ENCODE measurements at regions not wholly inside any gene's neighbourhood (a gene's known extent, or its start where the extent isn't known, plus 50 kb on each side); places are given as distances from the start of the nearest gene placed in this dataset.

DNA sequence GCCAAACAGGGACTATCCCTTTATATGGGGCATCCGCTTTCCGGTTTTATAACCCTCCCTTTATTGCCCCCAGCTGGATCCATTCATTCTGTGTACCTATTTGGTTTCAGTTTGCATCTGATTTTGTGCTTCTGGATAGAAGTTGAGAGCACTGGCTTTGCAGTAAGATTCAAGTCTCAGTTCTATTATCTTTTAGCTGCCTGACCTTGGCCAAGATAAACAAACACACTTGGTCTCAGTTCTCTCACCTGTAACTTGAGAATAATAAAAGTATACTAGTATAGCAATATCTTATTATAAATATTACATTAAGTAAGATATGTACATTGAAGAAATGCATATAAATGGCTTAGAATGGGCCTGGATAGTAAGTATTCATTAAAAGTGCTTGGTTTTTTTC is 182.4 kb upstream of the TSHZ2 start:
- ChIA-PET POLR2A (ENCODE audit: unreplicated experiment) (no interaction called here), CTCF (no interaction called here)
- intact Hi-C loops (cut with micrococcal nuclease; ENCODE audit: unreplicated experiment), result no loop called here

DNA sequence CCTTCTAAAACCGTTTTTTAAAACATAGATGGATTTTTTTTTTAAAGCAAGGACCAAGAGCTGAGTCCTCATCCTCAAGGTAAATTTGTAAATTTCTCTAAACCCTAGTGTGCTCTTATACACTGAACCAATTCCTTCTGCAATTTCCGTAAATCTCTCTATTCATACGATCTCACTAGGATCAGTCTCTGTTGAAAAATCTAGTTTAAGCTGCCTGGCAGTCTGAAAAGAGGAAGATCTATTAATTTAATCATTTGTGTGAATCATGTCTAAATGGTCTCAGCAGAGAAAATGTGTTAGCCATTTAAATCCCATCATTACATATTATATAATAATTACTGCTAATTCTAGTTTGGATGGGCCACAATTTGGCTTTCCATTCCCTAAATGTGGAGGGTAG is 184.2 kb upstream of the TSHZ2 start:
- H3K9me2 ChIP-seq (ENCODE audit: insufficient read depth), result no peaks in the 10 kb centered on the region
- no peak overlapping the region for H3K4me2 ChIP-seq
- H3K79me2 ChIP-seq (ENCODE audit: low read depth), result no peaks in the 10 kb centered on the region
- intact Hi-C loops (cut with micrococcal nuclease; ENCODE audit: unreplicated experiment), result no loop called here
- H3F3A ChIP-seq (ENCODE audit: insufficient read depth, low read depth), result no peaks in the 10 kb centered on the region
- no peaks in the 10 kb centered on the region for H3K36me3 ChIP-seq (ENCODE audit: low read depth)
- POLR2A ChIA-PET (ENCODE audit: unreplicated experiment), result no interaction called here
- no peaks in the 10 kb centered on the region for H3K9me3 ChIP-seq (ENCODE audit: insufficient read depth, low read depth)
- no peak overlapping the region for H3K4me3 ChIP-seq
- BruUV-seq (replicated peaks), result no TSS peak
- TF ChIP-seq, protein P1, sequence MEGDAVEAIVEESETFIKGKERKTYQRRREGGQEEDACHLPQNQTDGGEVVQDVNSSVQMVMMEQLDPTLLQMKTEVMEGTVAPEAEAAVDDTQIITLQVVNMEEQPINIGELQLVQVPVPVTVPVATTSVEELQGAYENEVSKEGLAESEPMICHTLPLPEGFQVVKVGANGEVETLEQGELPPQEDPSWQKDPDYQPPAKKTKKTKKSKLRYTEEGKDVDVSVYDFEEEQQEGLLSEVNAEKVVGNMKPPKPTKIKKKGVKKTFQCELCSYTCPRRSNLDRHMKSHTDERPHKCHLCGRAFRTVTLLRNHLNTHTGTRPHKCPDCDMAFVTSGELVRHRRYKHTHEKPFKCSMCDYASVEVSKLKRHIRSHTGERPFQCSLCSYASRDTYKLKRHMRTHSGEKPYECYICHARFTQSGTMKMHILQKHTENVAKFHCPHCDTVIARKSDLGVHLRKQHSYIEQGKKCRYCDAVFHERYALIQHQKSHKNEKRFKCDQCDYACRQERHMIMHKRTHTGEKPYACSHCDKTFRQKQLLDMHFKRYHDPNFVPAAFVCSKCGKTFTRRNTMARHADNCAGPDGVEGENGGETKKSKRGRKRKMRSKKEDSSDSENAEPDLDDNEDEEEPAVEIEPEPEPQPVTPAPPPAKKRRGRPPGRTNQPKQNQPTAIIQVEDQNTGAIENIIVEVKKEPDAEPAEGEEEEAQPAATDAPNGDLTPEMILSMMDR (conservative IDR thresholded peaks at IDR 0.05), result no peak
- no peak for TF ChIP-seq EZH2 (IDR thresholded peaks at IDR 0.05; ENCODE audit: low read depth)
- CTCF ChIA-PET, result no interaction called here
- DNase-seq, result no peak
- H2AFZ ChIP-seq, result no peak overlapping the region
- peaks cover 34% of the 10 kb centered on the region; the same call in 1 of the 2 replicates for H3K27me3 ChIP-seq (ENCODE audit: insufficient read depth, low read depth)
- H4K20me1 ChIP-seq (ENCODE audit: insufficient read depth), result peaks cover 5% of the 10 kb centered on the region; the same call in 1 of the 2 replicates
- H3K27ac ChIP-seq, result no peak overlapping the region
- H3K4me1 ChIP-seq (replicated peaks; ENCODE audit: insufficient read depth), result no peaks in the 10 kb centered on the region

More for the DNA sequence above, 182.4 kb upstream of the TSHZ2 start:
- no peaks in the 10 kb centered on the region for H3F3A ChIP-seq (ENCODE audit: insufficient read depth, low read depth)
- no peaks in the 10 kb centered on the region for H3K79me2 ChIP-seq (ENCODE audit: low read depth)
- DNase-seq, result no peak
- H3K9me3 ChIP-seq (ENCODE audit: insufficient read depth, low read depth), result no peaks in the 10 kb centered on the region
- H3K27me3 ChIP-seq (ENCODE audit: insufficient read depth, low read depth), result peaks cover 48% of the 10 kb centered on the region; the same call in 1 of the 2 replicates
- no peaks in the 10 kb centered on the region for H3K4me1 ChIP-seq (replicated peaks; ENCODE audit: insufficient read depth)
- H3K27ac ChIP-seq, result no peak overlapping the region
- no peaks in the 10 kb centered on the region for H3K36me3 ChIP-seq (ENCODE audit: low read depth)
- no peak overlapping the region for H2AFZ ChIP-seq
- H3K4me3 ChIP-seq, result no peak overlapping the region
- no TSS peak for BruUV-seq (replicated peaks)
- H3K4me2 ChIP-seq, result no peak overlapping the region
- H4K20me1 ChIP-seq (ENCODE audit: insufficient read depth), result peaks cover 5% of the 10 kb centered on the region; the same call in 1 of the 2 replicates
- TF ChIP-seq, protein P1 (conservative IDR thresholded peaks at IDR 0.05), result no peak
- H3K9me2 ChIP-seq (ENCODE audit: insufficient read depth), result no peaks in the 10 kb centered on the region

DNA sequence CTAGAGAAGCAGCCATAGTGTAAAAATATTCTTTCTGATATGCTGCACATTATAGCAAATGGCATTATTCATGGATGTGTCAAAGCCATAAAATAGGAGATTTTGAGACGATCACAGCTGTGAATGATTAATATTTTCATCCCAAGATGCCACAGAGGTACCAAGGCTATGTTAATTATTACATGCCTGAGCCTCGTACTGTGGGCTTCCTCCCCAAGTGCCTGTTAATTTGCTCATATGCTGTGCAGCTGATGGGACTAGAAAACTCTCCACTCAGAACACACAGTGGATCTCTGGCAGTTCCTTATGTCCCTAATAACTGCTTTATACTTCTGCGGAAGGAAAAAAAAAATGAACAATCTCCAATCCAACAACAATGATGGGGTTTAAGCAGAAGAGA is 184.9 kb upstream of the TSHZ2 start:
- DNase-seq, result no peak
- BruUV-seq (replicated peaks), result no TSS peak
- Histone ChIP-seq H3K27me3 (ENCODE audit: insufficient read depth, low read depth) (peaks cover 32% of the 10 kb centered on the region; the same call in 1 of the 2 replicates), H3K36me3 (ENCODE audit: low read depth) (no peaks in the 10 kb centered on the region), H3K9me2 (ENCODE audit: insufficient read depth) (no peaks in the 10 kb centered on the region), H4K20me1 (ENCODE audit: insufficient read depth) (peaks cover 5% of the 10 kb centered on the region; the same call in 1 of the 2 replicates), H3K27ac (no peak overlapping the region), H3K4me2 (no peak overlapping the region), H3K79me2 (ENCODE audit: low read depth) (no peaks in the 10 kb centered on the region), H2AFZ (no peak overlapping the region), H3K4me3 (no peak overlapping the region), H3K9me3 (ENCODE audit: insufficient read depth, low read depth) (no peaks in the 10 kb centered on the region), H3K4me1 (replicated peaks; ENCODE audit: insufficient read depth) (no peaks in the 10 kb centered on the region), H3F3A (ENCODE audit: insufficient read depth, low read depth) (no peaks in the 10 kb centered on the region)
- ChIA-PET POLR2A (ENCODE audit: unreplicated experiment) (no interaction called here), CTCF (no interaction called here)
- intact Hi-C loops (cut with micrococcal nuclease; ENCODE audit: unreplicated experiment), result no loop called here
- TF ChIP-seq, protein P1 (conservative IDR thresholded peaks at IDR 0.05), result no peak
- no peak for TF ChIP-seq EZH2 (IDR thresholded peaks at IDR 0.05; ENCODE audit: low read depth)

Data from PC-9 (cell line).